HG03196 (cell line): ENCODE measurements at regions not wholly inside any gene's neighbourhood (a gene's known extent, or its start where the extent isn't known, plus 50 kb on each side); places are given as distances from the start of the nearest gene placed in this dataset.

Experiments
- ATAC-seq: cut with Tn5 transposase; IDR thresholded peaks from one replicate; pipeline ENCODE4 v1.9.1; 2021; ENCODE audit not compliant: unreplicated experiment

DNA sequence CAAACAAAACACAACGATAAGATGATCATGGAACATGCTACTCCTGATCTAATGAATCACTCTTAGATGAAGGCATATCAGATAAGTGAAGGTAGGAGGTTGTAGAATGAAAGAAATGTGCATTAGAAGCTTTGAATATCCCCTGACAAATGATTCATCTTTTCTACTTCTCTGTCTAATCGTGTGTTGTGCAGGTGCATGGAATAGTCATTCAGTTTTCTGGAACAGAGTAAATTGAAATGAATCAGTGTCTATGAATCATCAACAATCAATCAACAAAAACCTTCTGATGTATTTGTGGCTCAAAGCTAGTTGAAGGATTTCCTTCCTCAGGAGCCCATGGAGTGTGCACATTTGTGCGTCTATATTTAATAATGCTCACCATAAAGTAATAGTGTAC lies 1290.4 kb upstream of the PCDH20 start:
- no peak for ATAC-seq

GRCh38 chr13:62704875-62705274 lies 1289.2 kb upstream of the PCDH20 start:
- ATAC-seq, result no peak

- ATAC-seq, result no peak
Measured at GRCh38 chr13:62702502-62702901, 1286.9 kb upstream of the PCDH20 start.

GRCh38 chr13:62697701-62698100 lies 1282.1 kb upstream of the PCDH20 start:
- no peak for ATAC-seq

DNA sequence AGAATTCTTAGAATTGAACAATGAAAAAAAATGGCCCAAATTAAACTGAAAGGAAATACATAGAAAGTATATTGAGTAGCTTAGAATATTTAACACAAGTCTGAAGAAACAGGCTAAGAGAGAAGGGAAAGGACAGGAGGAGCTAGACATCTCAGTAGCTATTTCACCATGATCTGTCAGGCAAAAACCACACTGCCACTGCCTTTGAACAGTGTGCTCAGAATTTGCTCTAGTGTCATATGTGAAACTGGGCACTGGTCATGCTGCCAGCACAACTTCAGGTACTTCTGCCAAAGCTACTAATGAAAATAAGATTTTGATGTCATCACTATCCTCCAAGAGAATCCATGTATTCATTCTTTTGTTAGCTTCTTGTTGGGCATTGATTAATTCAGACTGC lies 1280.8 kb upstream of the PCDH20 start:
- no peak for ATAC-seq

DNA sequence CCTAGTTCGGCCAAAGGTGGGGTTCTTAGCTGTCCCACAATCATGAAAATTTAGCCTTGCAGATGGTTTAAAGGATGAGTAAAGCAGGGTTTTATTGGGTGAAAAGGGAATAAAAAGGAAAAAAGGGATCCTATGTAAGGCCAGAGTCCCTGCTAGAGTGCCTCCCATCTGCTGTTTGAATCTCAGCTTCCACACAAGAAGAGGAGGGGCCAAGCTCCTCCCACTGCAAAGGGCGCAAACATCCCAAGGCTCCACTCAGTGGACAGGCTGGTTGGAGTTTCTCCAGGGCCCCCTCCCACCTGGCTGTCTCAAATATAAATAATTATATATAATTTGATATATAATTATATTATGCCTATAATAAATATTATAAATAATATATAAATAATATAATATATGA lies 1272.1 kb upstream of the PCDH20 start:
- no peak for ATAC-seq

GRCh38 chr13:62684359-62684758 lies 1268.7 kb upstream of the PCDH20 start:
- ATAC-seq, result no peak

DNA sequence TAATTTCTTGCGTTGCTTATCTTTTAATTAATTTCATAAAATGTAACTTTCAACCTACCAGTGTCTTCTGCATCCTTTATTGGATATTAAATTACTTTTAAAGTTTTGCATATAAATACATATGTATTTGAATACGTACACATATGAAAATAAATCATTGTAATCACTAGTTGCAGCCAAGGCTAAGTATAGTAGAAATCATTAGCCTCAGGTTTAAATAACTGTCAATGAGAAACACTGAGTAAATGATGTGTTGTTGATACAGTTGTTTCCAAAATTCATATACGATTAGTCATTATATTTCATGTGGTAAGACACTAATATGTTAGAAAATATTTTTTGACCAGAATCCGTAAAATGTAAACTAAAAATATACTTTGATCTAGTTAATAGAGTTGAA lies 1267.1 kb upstream of the PCDH20 start:
- no peak for ATAC-seq

- ATAC-seq, result no peak
Measured at GRCh38 chr13:62678039-62678438, 1262.4 kb upstream of the PCDH20 start.

GRCh38 chr13:62663767-62664166 lies 1248.1 kb upstream of the PCDH20 start:
- ATAC-seq, result no peak

DNA sequence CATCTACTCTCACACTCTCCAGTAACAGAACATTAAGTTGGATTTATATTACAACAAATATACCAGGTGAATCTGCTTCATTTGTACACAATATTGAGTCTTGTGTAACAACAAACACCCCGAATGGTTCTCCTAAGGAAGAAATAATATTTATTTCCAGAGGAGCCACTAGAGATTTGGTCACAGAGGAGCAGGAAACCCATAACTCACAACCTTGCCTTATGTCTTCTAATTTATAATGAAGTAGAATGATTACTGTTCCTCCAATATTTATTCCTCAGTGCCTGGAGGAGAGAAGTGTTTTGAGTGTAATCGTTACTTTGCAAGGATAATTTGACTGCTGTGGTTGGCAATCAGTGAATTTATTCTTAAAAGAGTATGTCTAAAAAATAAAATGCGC lies 1243.7 kb upstream of the PCDH20 start:
- ATAC-seq, result no peak

- no peak for ATAC-seq
Measured at GRCh38 chr13:62653371-62653770, 1237.7 kb upstream of the PCDH20 start.

DNA sequence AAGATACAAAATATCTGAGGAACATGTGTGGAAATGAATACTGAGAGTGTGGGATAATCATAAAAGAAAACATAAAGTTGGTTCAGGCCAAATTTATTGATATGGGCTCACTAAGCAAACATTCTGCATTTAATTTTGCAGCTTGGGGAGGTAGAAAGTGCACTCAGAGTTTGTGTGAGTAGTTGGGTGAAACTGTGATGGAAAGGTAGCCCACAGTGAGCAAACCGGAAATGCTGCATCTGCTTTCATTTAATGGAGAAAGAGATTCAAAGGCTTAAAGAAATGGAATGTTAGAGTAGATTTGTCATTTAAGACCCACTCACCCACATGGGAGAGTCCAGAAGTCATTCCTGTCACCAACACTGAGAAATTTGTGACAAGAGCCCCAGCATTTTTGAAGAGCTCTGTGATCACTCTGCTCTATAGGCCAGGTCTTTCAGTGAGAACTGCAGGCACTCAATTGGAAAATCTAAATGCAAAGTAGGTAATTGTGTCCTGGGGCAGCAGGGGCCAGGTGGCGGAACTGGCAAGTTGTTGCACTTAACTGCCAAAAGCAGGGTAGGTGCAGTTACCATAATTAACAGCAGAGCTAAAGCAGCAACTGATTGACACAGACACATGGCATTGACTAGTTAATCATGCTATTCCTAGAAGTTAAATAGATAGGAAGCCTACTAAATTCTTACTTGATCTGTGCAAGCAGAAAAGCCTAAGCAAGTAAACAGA lies 1228.3 kb upstream of the PCDH20 start:
- ATAC-seq, result peak; percentile 62

- no peak for ATAC-seq
Measured at GRCh38 chr13:62643007-62643483, 1227.4 kb upstream of the PCDH20 start.

DNA sequence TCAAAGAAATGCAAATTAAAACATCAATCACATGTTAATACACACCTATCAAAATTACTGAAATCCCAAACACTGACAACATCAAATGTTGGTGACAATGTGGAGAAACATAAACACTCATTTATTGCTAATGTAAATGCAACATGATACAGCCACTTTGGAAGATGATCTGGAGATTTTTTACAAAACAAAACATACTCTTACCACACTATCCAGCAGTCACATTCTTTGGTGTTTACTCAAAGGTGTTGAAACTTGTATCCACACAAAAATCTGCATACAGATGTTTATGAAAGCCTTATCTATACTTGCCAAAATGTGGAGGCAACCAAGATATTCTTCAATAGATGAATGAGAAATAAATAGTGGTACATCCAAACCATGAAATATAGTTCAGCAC lies 1219.5 kb upstream of the PCDH20 start:
- no peak for ATAC-seq

DNA sequence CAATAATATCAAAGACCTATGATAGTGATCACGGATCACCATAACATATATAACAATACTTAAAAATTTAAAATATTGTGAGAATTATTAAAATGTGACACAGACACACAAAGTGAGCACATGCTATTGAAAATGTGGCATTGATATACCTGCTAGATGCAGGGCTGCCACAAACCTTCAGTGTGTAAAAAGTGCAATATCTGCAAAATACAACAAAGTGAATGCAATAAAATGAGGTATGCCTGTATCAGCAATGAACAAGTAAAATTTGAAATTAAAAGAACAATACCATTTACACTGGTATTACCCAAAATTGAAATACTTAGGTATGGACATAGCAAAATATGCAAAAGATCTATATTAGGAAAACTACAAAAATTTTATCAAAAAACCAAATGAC lies 1217.8 kb upstream of the PCDH20 start:
- no peak for ATAC-seq

DNA sequence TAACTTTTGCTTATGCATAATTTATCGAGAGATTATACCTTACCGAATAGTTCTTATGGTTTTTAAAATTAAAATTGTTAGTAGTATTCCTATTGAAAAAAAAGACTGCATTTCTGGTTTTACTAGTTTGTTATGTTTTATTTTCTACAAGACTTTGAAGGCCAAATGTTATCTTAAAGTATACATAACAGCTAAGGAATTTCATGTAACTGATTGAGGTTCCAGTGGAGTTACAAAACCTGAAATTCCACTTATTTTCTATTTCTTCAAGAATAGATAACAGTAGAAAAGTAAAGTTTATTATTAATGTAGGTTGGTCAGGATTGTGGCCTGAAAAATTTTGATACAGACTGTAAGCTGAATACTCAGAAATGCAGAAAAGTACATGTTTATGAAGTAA lies 1216.0 kb upstream of the PCDH20 start:
- ATAC-seq, result no peak

- no peak for ATAC-seq
Measured at GRCh38 chr13:62631124-62631523, 1215.5 kb upstream of the PCDH20 start.

- no peak for ATAC-seq
Measured at GRCh38 chr13:62629618-62630017, 1214.0 kb upstream of the PCDH20 start.

- no peak for ATAC-seq
Measured at GRCh38 chr13:62627226-62627625, 1211.6 kb upstream of the PCDH20 start.

DNA sequence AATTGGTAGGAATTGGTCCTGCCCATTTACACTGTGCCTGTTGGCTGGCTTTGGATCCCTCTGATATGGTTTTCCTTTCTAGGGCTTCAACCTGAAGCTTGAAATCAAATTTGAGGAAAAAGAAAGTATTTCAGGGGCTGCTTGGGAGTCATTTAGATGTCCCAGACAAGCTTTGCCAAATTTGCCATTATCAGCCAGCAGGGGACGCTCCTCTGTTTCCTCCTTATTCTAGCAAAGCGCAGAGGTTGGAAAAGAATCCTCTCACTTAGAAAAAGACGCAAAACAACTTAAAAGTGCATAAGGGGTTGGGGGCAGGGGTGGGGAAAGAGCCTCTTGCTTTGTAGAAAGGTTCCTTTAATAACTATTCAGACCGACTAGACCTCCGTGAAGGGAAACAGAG lies 1211.1 kb upstream of the PCDH20 start:
- ATAC-seq, result no peak

DNA sequence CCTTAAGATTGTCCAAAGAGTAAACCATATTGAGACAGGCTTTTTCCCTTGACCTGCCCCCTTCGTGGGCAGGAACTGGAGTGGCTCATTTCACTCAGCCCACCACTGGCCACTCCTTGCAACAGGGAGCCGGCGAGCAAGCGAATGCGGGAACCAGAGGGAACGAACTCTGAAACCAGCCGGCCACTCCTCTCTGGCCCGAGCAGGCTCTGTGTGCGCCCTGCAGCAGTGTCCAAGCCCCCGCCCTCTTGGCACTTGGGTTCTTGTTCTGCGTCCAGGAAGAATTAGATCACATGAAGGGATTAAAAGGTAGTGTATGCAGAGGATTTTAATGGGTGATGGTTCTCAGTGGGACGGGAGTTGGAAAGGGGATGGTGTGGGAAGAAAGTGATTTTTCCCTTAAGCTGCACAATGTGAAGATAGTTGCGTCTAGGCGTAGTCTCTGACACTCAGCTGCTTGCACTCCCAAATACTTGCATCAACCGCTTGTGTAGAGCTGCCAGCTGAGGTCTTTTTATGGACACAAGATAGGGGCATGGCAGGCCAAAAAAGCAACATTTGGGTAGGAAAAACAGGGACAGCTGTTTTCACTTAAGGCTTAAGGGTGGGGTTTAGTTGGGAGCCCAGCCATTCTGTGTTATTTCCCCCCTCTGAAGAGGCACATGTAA lies 1209.7 kb upstream of the PCDH20 start:
- no peak for ATAC-seq

DNA sequence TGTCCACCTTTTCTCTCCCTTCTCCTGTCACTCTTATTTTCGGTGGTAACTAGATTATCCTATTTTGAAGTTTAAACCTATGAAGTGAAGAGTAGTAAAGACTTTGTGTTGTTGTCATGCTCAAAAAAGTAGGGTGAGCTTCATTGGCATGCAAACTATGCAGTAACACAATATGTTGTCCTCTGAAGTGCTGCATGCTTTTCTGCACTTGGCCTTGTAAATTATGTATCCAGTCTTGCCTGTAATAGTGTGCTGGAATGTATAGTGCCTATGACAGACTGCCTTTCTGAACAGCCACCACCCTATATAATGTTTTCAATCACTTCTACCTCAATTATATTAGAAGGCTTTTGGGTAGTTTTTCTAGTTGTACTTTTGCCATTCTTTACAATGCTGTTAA lies 1198.2 kb upstream of the PCDH20 start:
- ATAC-seq, result no peak
